ENCODE measurements at regions not wholly inside any gene's neighbourhood (a gene's known extent, or its start where the extent isn't known, plus 50 kb on each side); places are given as distances from the start of the nearest gene placed in this dataset.

- Histone ChIP-seq H3K27ac (ENCODE audit: low read length in 2 of 2) (no peak overlapping the region), H3K4me2 (replicated peaks; ENCODE audit: low read depth, low read length, poor library complexity, severe bottlenecking) (no peak overlapping the region), H2AFZ (ENCODE audit: insufficient read depth, low read depth, low read length, poor library complexity, severe bottlenecking) (no peak overlapping the region), H3K27me3 (replicated peaks in 1 of 4; ENCODE audit: control extremely low read depth in 1 of 4, control insufficient read depth in 3 of 4, insufficient read depth in 4 of 4, low read length in 3 of 4) (no peaks in the 10 kb centered on the region), H3K36me3 (replicated peaks in 1 of 2; ENCODE audit: control extremely low read depth in 1 of 2, control insufficient read depth in 1 of 2, extremely low read depth in 1 of 2, insufficient read depth in 2 of 2, low read length in 1 of 2) (no peaks in the 10 kb centered on the region), H3K9me3 (ENCODE audit: control extremely low read depth in 1 of 3, control insufficient read depth in 2 of 3, insufficient read depth in 1 of 3, low read length in 2 of 3) (no peaks in the 10 kb centered on the region), H3K79me2 (ENCODE audit: control insufficient read depth, insufficient read depth, low read length) (no peaks in the 10 kb centered on the region), H4K20me1 (ENCODE audit: control insufficient read depth, insufficient read depth, low read length, poor library complexity, severe bottlenecking) (no peaks in the 10 kb centered on the region), H3K4me1 (ENCODE audit: control insufficient read depth in 2 of 2, insufficient read depth in 2 of 2, low read length in 2 of 2) (no peaks in the 10 kb centered on the region), H3K9ac (ENCODE audit: low read length) (no peak overlapping the region), H3K4me3 (ENCODE audit: control extremely low read depth in 1 of 5, extremely low read depth in 1 of 5, insufficient read depth in 1 of 5, low read depth in 2 of 5, low read length in 4 of 5) (no peak overlapping the region)
- WGBS (ENCODE audit: insufficient coverage) = 100% methylated on average over 1 of the region's 3 CpGs
- no peak for DNase-seq
- Mint-ChIP-seq H3K4me3 (no peak overlapping the region), H3K9me3 (ENCODE audit: insufficient read depth) (no peaks in the 10 kb centered on the region), H3K27me3 (no peaks in the 10 kb centered on the region), H3K4me1 (no peaks in the 10 kb centered on the region), H3K27ac (no peak overlapping the region)
- ChIA-PET POLR2A (no interaction called here), CTCF (interaction anchor here (0.6 kb wide), 1 partner anchor 290 kb away, joined by 3 read pairs; no protein-coding TSS in a partner anchor)
- TF ChIP-seq CTCF (IDR thresholded peaks at IDR 0.05) (no peak), EZH2 (IDR thresholded peaks at IDR 0.05; ENCODE audit: borderline replicate concordance, insufficient read depth, low read depth, low read length, poor library complexity, severe bottlenecking) (no peak)
- intact Hi-C loops (cut with micrococcal nuclease) = no loop called here
- no peak for ATAC-seq (ENCODE audit: low read depth)
Observed at GRCh38 chr13:47413112-47413511, 516.3 kb upstream of the HTR2A start.

GRCh38 chr13:47409778-47410177 is 512.9 kb upstream of the HTR2A start:
- Histone ChIP-seq H3K79me2 (ENCODE audit: control insufficient read depth, insufficient read depth, low read length) (no peaks in the 10 kb centered on the region), H4K20me1 (ENCODE audit: control insufficient read depth, insufficient read depth, low read length, poor library complexity, severe bottlenecking) (no peaks in the 10 kb centered on the region), H3K27ac (ENCODE audit: low read length in 2 of 2) (no peak overlapping the region), H3K36me3 (replicated peaks in 1 of 2; ENCODE audit: control extremely low read depth in 1 of 2, control insufficient read depth in 1 of 2, extremely low read depth in 1 of 2, insufficient read depth in 2 of 2, low read length in 1 of 2) (no peaks in the 10 kb centered on the region), H3K27me3 (replicated peaks in 1 of 4; ENCODE audit: control extremely low read depth in 1 of 4, control insufficient read depth in 3 of 4, insufficient read depth in 4 of 4, low read length in 3 of 4) (no peaks in the 10 kb centered on the region), H3K9ac (ENCODE audit: low read length) (no peak overlapping the region), H3K4me3 (ENCODE audit: control extremely low read depth in 1 of 5, extremely low read depth in 1 of 5, insufficient read depth in 1 of 5, low read depth in 2 of 5, low read length in 4 of 5) (no peak overlapping the region), H3K4me1 (ENCODE audit: control insufficient read depth in 2 of 2, insufficient read depth in 2 of 2, low read length in 2 of 2) (no peaks in the 10 kb centered on the region), H3K4me2 (replicated peaks; ENCODE audit: low read depth, low read length, poor library complexity, severe bottlenecking) (no peak overlapping the region), H2AFZ (ENCODE audit: insufficient read depth, low read depth, low read length, poor library complexity, severe bottlenecking) (no peak overlapping the region), H3K9me3 (ENCODE audit: control extremely low read depth in 1 of 3, control insufficient read depth in 2 of 3, insufficient read depth in 1 of 3, low read length in 2 of 3) (no peaks in the 10 kb centered on the region)
- Mint-ChIP-seq H3K27ac (no peak overlapping the region), H3K4me3 (no peak overlapping the region), H3K27me3 (no peaks in the 10 kb centered on the region), H3K9me3 (ENCODE audit: insufficient read depth) (no peaks in the 10 kb centered on the region), H3K4me1 (no peaks in the 10 kb centered on the region)
- ChIA-PET CTCF (no interaction called here), POLR2A (no interaction called here)
- ATAC-seq (ENCODE audit: low read depth) = no peak
- TF ChIP-seq CTCF (IDR thresholded peaks at IDR 0.05) (no peak), EZH2 (IDR thresholded peaks at IDR 0.05; ENCODE audit: borderline replicate concordance, insufficient read depth, low read depth, low read length, poor library complexity, severe bottlenecking) (no peak)
- DNase-seq = no peak
- WGBS (ENCODE audit: insufficient coverage) = no CpG with 5 or more reads among the region's 1 CpG
- intact Hi-C loops (cut with micrococcal nuclease) = no loop called here

Data from B cell (primary cell).